G401 (cell line): ENCODE measurements at regions not wholly inside any gene's neighbourhood (a gene's known extent, or its start where the extent isn't known, plus 50 kb on each side); places are given as distances from the start of the nearest gene placed in this dataset.

Experiments used
- DNase-seq: peaks from one replicate; pipeline ENCODE4 v3.0.0-alpha.2; 2015; ENCODE audit warnings: low spot score
- in situ Hi-C: cut with HindIII; loops from 2 replicates; pipeline ENCODE4 v1.10.0; 2016; ENCODE audit warnings: low sequenced_read_pairs, mixed read lengths

GRCh38 chr6:53419026-53419425 is 70.3 kb upstream of the ELOVL5 start:
- in situ Hi-C loops: no loop called here
- DNase-seq: no peak

- in situ Hi-C loops: no loop called here
- no peak for DNase-seq
These were observed 69.5 kb upstream of the ELOVL5 start for GRCh38 chr6:53418288-53418687.

- no peak for DNase-seq
- in situ Hi-C loops: no loop called here
These were observed 68.4 kb upstream of the ELOVL5 start for GRCh38 chr6:53417141-53417540.

GRCh38 chr6:53413326-53413725 is 64.6 kb upstream of the ELOVL5 start:
- in situ Hi-C loops: no loop called here
- no peak for DNase-seq

GRCh38 chr6:53412751-53413150 is 64.0 kb upstream of the ELOVL5 start:
- no peak for DNase-seq
- in situ Hi-C loops: no loop called here

GRCh38 chr6:53412021-53412715 is 63.4 kb upstream of the ELOVL5 start:
- in situ Hi-C loops: no loop called here
- DNase-seq: no peak

- in situ Hi-C loops: no loop called here
- DNase-seq: no peak
These were observed 62.7 kb upstream of the ELOVL5 start for GRCh38 chr6:53411451-53411850.

GRCh38 chr6:53410508-53411258 is 61.9 kb upstream of the ELOVL5 start:
- peak; percentile 20 for DNase-seq
- in situ Hi-C loops: no loop called here

- in situ Hi-C loops: no loop called here
- DNase-seq: no peak
These were observed 60.1 kb upstream of the ELOVL5 start for GRCh38 chr6:53408826-53409225.

- in situ Hi-C loops: no loop called here
- no peak for DNase-seq
These were observed 50.2 kb upstream of the ELOVL5 start for GRCh38 chr6:53399027-53399344.

- in situ Hi-C loops: no loop called here
- DNase-seq: no peak
These were observed 49.7 kb upstream of the ELOVL5 start for GRCh38 chr6:53398247-53399026.
